Muscle layer of duodenum (tissue), 2 donors: ENCODE measurements at regions not wholly inside any gene's neighbourhood (a gene's known extent, or its start where the extent isn't known, plus 50 kb on each side); places are given as distances from the start of the nearest gene placed in this dataset.
"Not testable (repeated sequence)": the region's sequence is repeated elsewhere in the genome, so short reads cannot be mapped to it uniquely, and the experiment has no call there.

ENCODE experiments used
- H3K27ac ChIP-seq: one replicate; pipeline ENCODE4 v1.7.0; 2013; ENCODE audit warnings: mild to moderate bottlenecking, low read length
- H3K27me3 ChIP-seq: one replicate; pipeline ENCODE4 v1.7.0; 2013; ENCODE audit warnings: low read depth, mild to moderate bottlenecking, control low read depth, low read length
- H3K36me3 ChIP-seq, 2 donors: one replicate each; pipeline ENCODE4 v1.7.0; 2013; ENCODE audit warnings: low read length in 2 of 2, control low read depth in 1 of 2, mild to moderate bottlenecking in 1 of 2; ENCODE audit not compliant: insufficient read depth in 2 of 2, control insufficient read depth in 1 of 2
- H3K4me1 ChIP-seq, 2 donors: one replicate each; pipeline ENCODE4 v1.7.0; 2013; ENCODE audit warnings: low read length in 2 of 2, mild to moderate bottlenecking in 2 of 2, control low read depth in 1 of 2, moderate library complexity in 1 of 2; ENCODE audit not compliant: insufficient read depth in 2 of 2, control insufficient read depth in 1 of 2
- H3K4me3 ChIP-seq, 2 donors: one replicate each; pipeline ENCODE4 v1.7.0; 2013; ENCODE audit warnings: low read length in 2 of 2, low read depth in 1 of 2, mild to moderate bottlenecking in 1 of 2
- H3K9me3 ChIP-seq, 2 donors: one replicate each; pipeline ENCODE4 v1.7.0; 2013; ENCODE audit warnings: low read length in 2 of 2, control low read depth in 1 of 2, mild to moderate bottlenecking in 1 of 2; ENCODE audit not compliant: control insufficient read depth in 1 of 2
- donor health status: healthy.

GRCh38 chr2:16357188-16357587 lies 308.4 kb downstream of the CYRIA start:
- no peaks in the 10 kb centered on the region for H3K36me3 ChIP-seq
- no peak overlapping the region for H3K4me3 ChIP-seq
- H3K9me3 ChIP-seq, result peaks cover 3 to 5% of the 10 kb centered on the region in 2 donors
- H3K27ac ChIP-seq, result no peak overlapping the region
- no peaks in the 10 kb centered on the region for H3K27me3 ChIP-seq
- no peaks in the 10 kb centered on the region for H3K4me1 ChIP-seq

- Histone ChIP-seq H3K4me3 (no peak overlapping the region), H3K27ac (no peak overlapping the region), H3K4me1 (no peaks in the 10 kb centered on the region), H3K9me3 (no peaks in the 10 kb centered on the region), H3K36me3 (no peaks in the 10 kb centered on the region), H3K27me3 (no peaks in the 10 kb centered on the region)
Observed at GRCh38 chr2:16351541-16351940, 314.1 kb downstream of the CYRIA start.

- H3K27me3 ChIP-seq, result no peaks in the 10 kb centered on the region
- no peaks in the 10 kb centered on the region for H3K4me1 ChIP-seq
- H3K27ac ChIP-seq, result no peak overlapping the region
- no peaks in the 10 kb centered on the region for H3K9me3 ChIP-seq
- no peak overlapping the region for H3K4me3 ChIP-seq
- H3K36me3 ChIP-seq, result no peaks in the 10 kb centered on the region
Observed at GRCh38 chr2:16351137-16351536, 314.5 kb downstream of the CYRIA start.

GRCh38 chr2:16350211-16350610 lies 315.4 kb downstream of the CYRIA start:
- Histone ChIP-seq H3K27me3 (no peaks in the 10 kb centered on the region), H3K4me1 (no peaks in the 10 kb centered on the region), H3K4me3 (no peak overlapping the region), H3K27ac (no peak overlapping the region), H3K36me3 (no peaks in the 10 kb centered on the region), H3K9me3 (no peaks in the 10 kb centered on the region)

GRCh38 chr2:16349811-16350210 lies 315.8 kb downstream of the CYRIA start:
- Histone ChIP-seq H3K4me1 (no peaks in the 10 kb centered on the region), H3K36me3 (no peaks in the 10 kb centered on the region), H3K4me3 (no peak overlapping the region), H3K27ac (no peak overlapping the region), H3K27me3 (no peaks in the 10 kb centered on the region), H3K9me3 (no peaks in the 10 kb centered on the region)

GRCh38 chr2:16348821-16349515 lies 316.7 kb downstream of the CYRIA start:
- Histone ChIP-seq H3K27me3 (no peaks in the 10 kb centered on the region), H3K4me1 (no peaks in the 10 kb centered on the region), H3K36me3 (no peaks in the 10 kb centered on the region), H3K27ac (no peak overlapping the region), H3K9me3 (no peaks in the 10 kb centered on the region), H3K4me3 (no peak overlapping the region)

GRCh38 chr2:16346671-16347070 lies 319.0 kb downstream of the CYRIA start:
- H3K27me3 ChIP-seq, result no peaks in the 10 kb centered on the region
- H3K27ac ChIP-seq, result no peak overlapping the region
- H3K9me3 ChIP-seq, result no peaks in the 10 kb centered on the region
- H3K4me1 ChIP-seq, result no peaks in the 10 kb centered on the region
- H3K4me3 ChIP-seq, result no peak overlapping the region
- H3K36me3 ChIP-seq, result no peaks in the 10 kb centered on the region

GRCh38 chr2:16345231-16345630 lies 320.4 kb downstream of the CYRIA start:
- H3K4me3 ChIP-seq, H3K4me1 ChIP-seq, H3K27ac ChIP-seq, H3K36me3 ChIP-seq, H3K27me3 ChIP-seq, H3K9me3 ChIP-seq: not testable (repeated sequence)

GRCh38 chr2:16339206-16339605 lies 326.4 kb downstream of the CYRIA start:
- Histone ChIP-seq H3K27ac (no peak overlapping the region), H3K4me3 (no peak overlapping the region), H3K4me1 (no peaks in the 10 kb centered on the region), H3K9me3 (no peaks in the 10 kb centered on the region), H3K27me3 (no peaks in the 10 kb centered on the region), H3K36me3 (no peaks in the 10 kb centered on the region)

GRCh38 chr2:16338026-16338425 lies 327.6 kb downstream of the CYRIA start:
- no peak overlapping the region for H3K27ac ChIP-seq
- no peak overlapping the region for H3K4me3 ChIP-seq
- H3K27me3 ChIP-seq, result no peaks in the 10 kb centered on the region
- H3K36me3 ChIP-seq, result no peaks in the 10 kb centered on the region
- H3K9me3 ChIP-seq, result no peaks in the 10 kb centered on the region
- H3K4me1 ChIP-seq, result no peaks in the 10 kb centered on the region

- Histone ChIP-seq H3K36me3 (no peaks in the 10 kb centered on the region), H3K4me1 (no peaks in the 10 kb centered on the region), H3K27me3 (no peaks in the 10 kb centered on the region), H3K9me3 (no peaks in the 10 kb centered on the region), H3K27ac (no peak overlapping the region), H3K4me3 (no peak overlapping the region)
Observed at GRCh38 chr2:16336916-16337315, 328.7 kb downstream of the CYRIA start.

GRCh38 chr2:16336491-16336890 lies 329.1 kb downstream of the CYRIA start:
- no peaks in the 10 kb centered on the region for H3K36me3 ChIP-seq

More at GRCh38 chr2:16336491-16336890, 329.1 kb downstream of the CYRIA start:
- no peaks in the 10 kb centered on the region for H3K27me3 ChIP-seq
- no peaks in the 10 kb centered on the region for H3K9me3 ChIP-seq
- H3K27ac ChIP-seq, result no peak overlapping the region
- H3K4me1 ChIP-seq, result no peaks in the 10 kb centered on the region
- H3K4me3 ChIP-seq, result no peak overlapping the region
